Heart left ventricle (tissue), 16 donors: ENCODE measurements at regions not wholly inside any gene's neighbourhood (a gene's known extent, or its start where the extent isn't known, plus 50 kb on each side); places are given as distances from the start of the nearest gene placed in this dataset.
A peak's percentile ranks its signal among the peaks of the same experiment; 100 is the strongest.

Experiments used
- ATAC-seq, 4 donors: fragments of 200-7000 bp; cut with Tn5 transposase; one replicate each; pipeline ENCODE4 v1.9.1; 2020 to 2022; ENCODE audit warnings: moderate library complexity in 4 of 4, mild to moderate bottlenecking in 3 of 4, moderate number of reproducible peaks in 1 of 4
- DNase-seq, 5 donors: peaks; one replicate each; pipeline ENCODE4 v3.0.0-alpha.2; 2020
- H3K27ac ChIP-seq, 12 donors: fragments of 200-600 bp; sonication (generic) in 4 of 12; one replicate each; pipeline versions ENCODE4 v1.5.0 to v1.8.0; 2016 to 2022; ENCODE audit warnings: mild to moderate bottlenecking in 2 of 12
- H3K27me3 ChIP-seq, 9 donors: fragments of 200-600 bp; sonication (generic) in 2 of 9; one replicate each; pipeline versions ENCODE4 v1.5.1 to v1.8.0; 2016 to 2022; ENCODE audit warnings: mild to moderate bottlenecking in 3 of 9
- H3K36me3 ChIP-seq, 9 donors: fragments of 200-600 bp; sonication (generic) in 2 of 9; one replicate each; pipeline versions ENCODE4 v1.5.0 to v1.8.0; 2018 to 2022; ENCODE audit warnings: mild to moderate bottlenecking in 2 of 9
- H3K4me1 ChIP-seq, 12 donors: fragments of 200-600 bp; sonication (generic) in 4 of 12; one replicate each; pipeline versions ENCODE4 v1.5.0 to v1.8.0; 2016 to 2022; ENCODE audit warnings: mild to moderate bottlenecking in 3 of 12
- H3K4me3 ChIP-seq, 12 donors: fragments of 200-600 bp; sonication (generic) in 4 of 12; one replicate each; pipeline versions ENCODE4 v1.5.0 to v1.8.0; 2017 to 2022; ENCODE audit warnings: mild to moderate bottlenecking in 9 of 12, moderate library complexity in 4 of 12
- H3K9me3 ChIP-seq, 12 donors: fragments of 200-600 bp; sonication (generic) in 4 of 12; one replicate each; pipeline versions ENCODE4 v1.5.0 to v1.8.0; 2016 to 2022; ENCODE audit warnings: mild to moderate bottlenecking in 1 of 12
- CTCF ChIP-seq, 12 donors: fragments of 200-600 bp; sonication (generic) in 4 of 12; IDR thresholded peaks; one replicate each; pipeline versions ENCODE4 v1.5.0 to v1.8.0; 2018 to 2022; ENCODE audit warnings: antibody characterized with exemption in 12 of 12, mild to moderate bottlenecking in 5 of 12
- POLR2A ChIP-seq, 2 donors: fragments of 450-650 bp; IDR thresholded peaks; one replicate each; pipeline ENCODE4 v1.6.1; 2017; ENCODE audit warnings: antibody characterized with exemption in 2 of 2, mild to moderate bottlenecking in 2 of 2, moderate library complexity in 2 of 2
- WGBS, 4 donors: extraction: QIAGEN DNeasy Blood & Tissue Kit in 2 of 4; methylation state at CpG; one replicate each; pipeline versions ENCODE4 v1.1.5 to v1.1.7; 2013 to 2018; 5-methylcytosine and 5-hydroxymethylcytosine counted together
- intact Hi-C, 10 donors: fragments of 100-400 bp; cut with DNase I; formaldehyde crosslinking; loops; one replicate each; pipeline versions ENCODE4 v1.11.1 to v1.14.2; 2022
- donor health status: ischemic (EF 13 %, LVEDD 7.1; RV severe dilation, severe dysfunction).
- donor health status: healthy with polysubstance abuse.
- donor health status: DM: no; HTN: yes; CAD: no.
- donor health status: DM: no; HTN: no; CAD: no.
- donor health status: ischemic (EF 25% LVEDD 6.9; RV normal size, moderate dysfunction).
- donor health status: ischemic (EF 25% LVEDD 5.7; RV mildly dilated, moderate dysfunction).
- donor health status: healthy.
- donor health status: DM: yes; HTN: yes; CAD: no.
- donor health status: ischemic (EF 35%, LVEDD 5.7; RV mildly dilated, moderate dysfunction).
- donor health status: nonischemic (EF 11% LVEDD 7.7; RV severe dilation, severe dysfunction).
- donor health status: DM: yes; HTN: yes; CAD: no.
- donor health status: PGD.
- donor health status: ischemic (EF 29% LVEDD 5.4; RV normal size, mild dysfunction).
- donor health status: nonischemic (EF 23%, LVEDD 6.1; RV moderate dilation, normal function).

GRCh38 chr17:69725146-69725545 is 310.6 kb downstream of the MAP2K6 start:
- ATAC-seq (no peak), DNase-seq (no peak)
- no peaks in the 10 kb centered on the region for H3K36me3 ChIP-seq
- TF ChIP-seq CTCF (IDR thresholded peaks at IDR 0.05) (no peak), POLR2A (IDR thresholded peaks at IDR 0.05) (no peak)
- 84 to 93% (median 90%) methylated on average over 3 of the region's 3 CpGs for WGBS, 4 donors
- peaks cover 0 to 17% (median 6%) of the 10 kb centered on the region in 12 donors for H3K4me1 ChIP-seq
- no peaks in the 10 kb centered on the region for H3K9me3 ChIP-seq
- intact Hi-C loops: loop anchor here in 2 of 10 donors (5.0 to 10.0 kb wide), 2 partner anchors 412 to 420 kb away; no protein-coding TSS in a partner anchor
- no peak overlapping the region for H3K27ac ChIP-seq
- H3K4me3 ChIP-seq: no peak overlapping the region
- no peaks in the 10 kb centered on the region for H3K27me3 ChIP-seq

GRCh38 chr17:69728816-69729215 is 314.3 kb downstream of the MAP2K6 start:
- ATAC-seq: peak in 1 of 4 donors; percentile 36

DNA sequence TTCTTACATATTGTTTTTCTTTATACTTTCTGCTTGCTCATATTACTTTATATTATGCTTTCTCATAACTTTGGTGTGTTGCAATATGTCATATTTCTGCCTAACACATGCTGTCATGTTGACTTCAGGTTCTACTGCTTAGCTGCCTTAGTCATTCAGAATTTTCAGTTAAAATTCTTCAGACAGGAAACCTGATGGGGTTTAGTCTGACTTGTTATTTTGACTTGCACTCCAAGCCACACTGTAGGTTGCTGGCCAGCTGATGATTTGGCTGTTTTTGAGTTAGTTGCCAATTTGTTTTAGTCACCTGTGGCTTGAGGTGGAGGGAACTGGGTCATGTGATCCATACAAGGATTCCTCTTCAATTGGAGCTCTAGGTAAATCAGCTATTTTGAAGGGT is 315.4 kb downstream of the MAP2K6 start:
- Histone ChIP-seq H3K27me3 (no peaks in the 10 kb centered on the region), H3K4me1 (peaks cover 0 to 34% (median 14%) of the 10 kb centered on the region in 12 donors), H3K27ac (no peak overlapping the region), H3K4me3 (no peak overlapping the region), H3K36me3 (no peaks in the 10 kb centered on the region), H3K9me3 (no peaks in the 10 kb centered on the region)
- no peak for ATAC-seq
- DNase-seq: no peak
- no peak for TF ChIP-seq POLR2A (IDR thresholded peaks at IDR 0.05)
- intact Hi-C loops: loop anchor here in 2 of 10 donors (5.0 to 10.0 kb wide), 2 partner anchors 407 to 415 kb away; no protein-coding TSS in a partner anchor

More at GRCh38 chr17:69728816-69729215, 314.3 kb downstream of the MAP2K6 start:
- Histone ChIP-seq H3K27ac (peak overlapping the region in 3 of 12 donors; percentile 3 to 30 (median 25)), H3K4me3 (no peak overlapping the region), H3K27me3 (no peaks in the 10 kb centered on the region), H3K36me3 (no peaks in the 10 kb centered on the region), H3K4me1 (peaks cover 0 to 29% (median 13%) of the 10 kb centered on the region in 12 donors), H3K9me3 (no peaks in the 10 kb centered on the region)
- 29 to 52% (median 41%) methylated on average over 2 of the region's 2 CpGs for WGBS, 4 donors
- intact Hi-C loops: loop anchor here in 2 of 10 donors (5.0 to 10.0 kb wide), 2 partner anchors 408 to 416 kb away; no protein-coding TSS in a partner anchor
- no peak for TF ChIP-seq CTCF (IDR thresholded peaks at IDR 0.05)
- DNase-seq: no peak

DNA sequence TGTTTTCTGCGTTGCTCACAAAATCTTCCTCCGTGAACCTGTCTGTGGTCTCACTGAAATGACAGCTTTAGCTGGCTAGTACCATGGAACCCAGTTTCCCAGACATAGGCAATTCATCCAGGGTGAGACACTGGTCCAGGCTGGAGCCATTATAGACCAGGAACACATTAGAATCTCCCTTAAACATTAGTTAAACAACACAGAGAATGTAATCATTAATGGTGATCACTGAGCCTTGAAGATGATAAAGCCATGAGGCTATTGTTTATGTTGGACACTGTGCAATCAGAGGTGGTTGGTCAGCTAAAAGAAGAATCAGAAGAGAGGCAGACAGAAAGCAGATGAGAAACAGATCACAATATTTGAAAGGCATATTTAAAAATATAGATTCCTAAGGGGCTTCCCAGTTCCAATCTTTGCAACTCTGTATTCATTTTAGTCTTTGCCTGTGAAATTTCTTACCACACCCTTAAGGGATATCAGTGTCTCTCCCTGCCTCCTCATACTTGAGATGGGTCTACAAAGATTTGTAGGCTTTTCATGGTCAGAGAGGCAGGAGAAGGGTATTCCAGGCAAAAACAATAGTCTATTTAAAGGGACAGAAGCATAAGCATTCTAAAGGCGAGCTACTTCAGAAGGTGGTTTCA is 317.9 kb downstream of the MAP2K6 start:
- no peak for TF ChIP-seq CTCF (IDR thresholded peaks at IDR 0.05)
- TF ChIP-seq POLR2A (IDR thresholded peaks at IDR 0.05): no peak
- WGBS, 4 donors: 89 to 96% (median 95%) methylated on average over 3 of the region's 3 CpGs
- ATAC-seq (no peak), DNase-seq (no peak)
- H3K27me3 ChIP-seq: no peaks in the 10 kb centered on the region
- no peaks in the 10 kb centered on the region for H3K36me3 ChIP-seq
- H3K4me3 ChIP-seq: no peak overlapping the region
- peaks cover 0 to 8% (median 0%) of the 10 kb centered on the region in 12 donors for H3K9me3 ChIP-seq
- H3K27ac ChIP-seq: no peak overlapping the region
- H3K4me1 ChIP-seq: peaks cover 0 to 34% (median 14%) of the 10 kb centered on the region in 12 donors
- intact Hi-C loops: no loop called here
